GM19397 (cell line): ENCODE measurements at regions not wholly inside any gene's neighbourhood (a gene's known extent, or its start where the extent isn't known, plus 50 kb on each side); places are given as distances from the start of the nearest gene placed in this dataset.
A peak's percentile ranks its signal among the peaks of the same experiment; 100 is the strongest.

Experiments
- ATAC-seq: cut with Tn5 transposase; IDR thresholded peaks from one replicate; pipeline ENCODE4 v1.9.1; 2021; ENCODE audit warnings: mild to moderate bottlenecking, moderate library complexity; ENCODE audit not compliant: unreplicated experiment

GRCh38 chr6:14451594-14452374 lies 334.2 kb downstream of the CD83 start:
- no peak for ATAC-seq

- ATAC-seq, result peak; percentile 78
Observed at GRCh38 chr6:14452567-14453527, 335.3 kb downstream of the CD83 start.

- ATAC-seq, result no peak
Observed at GRCh38 chr6:14453712-14454472, 336.3 kb downstream of the CD83 start.

GRCh38 chr6:14454473-14454775 lies 336.9 kb downstream of the CD83 start:
- no peak for ATAC-seq

GRCh38 chr6:14455427-14455826 lies 337.9 kb downstream of the CD83 start:
- no peak for ATAC-seq

- ATAC-seq, result no peak
Observed at GRCh38 chr6:14455876-14456648, 338.5 kb downstream of the CD83 start.

- no peak for ATAC-seq
Observed at GRCh38 chr6:14456941-14457340, 339.4 kb downstream of the CD83 start.

GRCh38 chr6:14458669-14459266 lies 341.2 kb downstream of the CD83 start:
- no peak for ATAC-seq

- ATAC-seq, result no peak
Observed at GRCh38 chr6:14459315-14459714, 341.7 kb downstream of the CD83 start.

GRCh38 chr6:14460556-14460955 lies 343.0 kb downstream of the CD83 start:
- ATAC-seq, result no peak

- no peak for ATAC-seq
Observed at GRCh38 chr6:14462135-14462534, 344.6 kb downstream of the CD83 start.

- ATAC-seq, result no peak
Observed at GRCh38 chr6:14462566-14462965, 345.0 kb downstream of the CD83 start.

- no peak for ATAC-seq
Observed at GRCh38 chr6:14463110-14463509, 345.5 kb downstream of the CD83 start.

GRCh38 chr6:14464055-14464454 lies 346.5 kb downstream of the CD83 start:
- ATAC-seq, result no peak

GRCh38 chr6:14464716-14465115 lies 347.1 kb downstream of the CD83 start:
- no peak for ATAC-seq

GRCh38 chr6:14466278-14466677 lies 348.7 kb downstream of the CD83 start:
- ATAC-seq, result no peak

GRCh38 chr6:14467591-14467990 lies 350.0 kb downstream of the CD83 start:
- ATAC-seq, result no peak

- no peak for ATAC-seq
Observed at GRCh38 chr6:14468647-14469321, 351.2 kb downstream of the CD83 start.

- no peak for ATAC-seq
Observed at GRCh38 chr6:14470101-14470500, 352.5 kb downstream of the CD83 start.

GRCh38 chr6:14470671-14471070 lies 353.1 kb downstream of the CD83 start:
- no peak for ATAC-seq
